Esophagus muscularis mucosa (tissue), 4 donors: ENCODE measurements at regions not wholly inside any gene's neighbourhood (a gene's known extent, or its start where the extent isn't known, plus 50 kb on each side); places are given as distances from the start of the nearest gene placed in this dataset.
"Not testable (repeated sequence)": the region's sequence is repeated elsewhere in the genome, so short reads cannot be mapped to it uniquely, and the experiment has no call there.

Experiments
- DNase-seq: peaks from one replicate; pipeline ENCODE4 v3.0.0-alpha.2; 2017; ENCODE audit errors: extremely low spot score
- H3K27ac ChIP-seq, 4 donors: fragments of 200-600 bp; sonication (generic); replicated peaks in 1 of 4; 1 replicate in 3 of 4; 2 replicates in 1 of 4; pipeline ENCODE4 v1.5.1; 2016 to 2019; ENCODE audit warnings: mild to moderate bottlenecking in 1 of 4
- H3K27me3 ChIP-seq, 4 donors: fragments of 200-600 bp; sonication (generic); one replicate each; pipeline versions ENCODE4 v1.5.1 to v1.6.0; 2016 to 2019
- H3K36me3 ChIP-seq, 4 donors: fragments of 200-600 bp; sonication (generic); one replicate each; pipeline ENCODE4 v1.5.1; 2016 to 2019
- H3K4me1 ChIP-seq, 4 donors: fragments of 200-600 bp; sonication (generic); one replicate each; pipeline ENCODE4 v1.5.1; 2016 to 2019
- H3K4me3 ChIP-seq, 4 donors: fragments of 200-600 bp; sonication (generic); 1 replicate in 2 of 4; 2 replicates in 2 of 4; pipeline ENCODE4 v1.5.1; 2016 to 2019; ENCODE audit warnings: mild to moderate bottlenecking in 4 of 4, moderate library complexity in 1 of 4
- H3K9me3 ChIP-seq, 4 donors: fragments of 200-600 bp; sonication (generic); 1 replicate in 3 of 4; 2 replicates in 1 of 4; pipeline ENCODE4 v1.5.1; 2016 to 2019
- CTCF ChIP-seq, 3 experiments: fragments of 200-600 bp in 2 of 3; fragments of 450-650 bp in 1 of 3; sonication (generic) in 2 of 3; IDR thresholded peaks; one replicate each; pipeline ENCODE4 v1.5.1; 2017 to 2019; ENCODE audit warnings: antibody characterized with exemption in 3 of 3, mild to moderate bottlenecking in 2 of 3, moderate library complexity in 1 of 3
- EP300 ChIP-seq: sonication (generic); formaldehyde crosslinking; IDR thresholded peaks from one replicate; pipeline ENCODE4 v1.6.1; 2017; ENCODE audit warnings: antibody characterized with exemption
- POLR2A ChIP-seq: fragments of 450-650 bp; IDR thresholded peaks from one replicate; pipeline ENCODE4 v1.6.1; 2017; ENCODE audit warnings: antibody characterized with exemption, moderate library complexity, mild to moderate bottlenecking, low read depth
- POLR2AphosphoS5 ChIP-seq, 2 donors: sonication (generic); formaldehyde crosslinking; IDR thresholded peaks; one replicate each; pipeline ENCODE4 v1.6.1; 2017; ENCODE audit warnings: antibody characterized with exemption in 2 of 2
- WGBS: methylation state at CpG from one replicate; pipeline ENCODE4 v1.1.5; 2018; 5-methylcytosine and 5-hydroxymethylcytosine counted together
- intact Hi-C: fragments of 100-400 bp; cut with DNase I; formaldehyde crosslinking; loops from one replicate; pipeline ENCODE4 v1.15.1; 2023

DNA sequence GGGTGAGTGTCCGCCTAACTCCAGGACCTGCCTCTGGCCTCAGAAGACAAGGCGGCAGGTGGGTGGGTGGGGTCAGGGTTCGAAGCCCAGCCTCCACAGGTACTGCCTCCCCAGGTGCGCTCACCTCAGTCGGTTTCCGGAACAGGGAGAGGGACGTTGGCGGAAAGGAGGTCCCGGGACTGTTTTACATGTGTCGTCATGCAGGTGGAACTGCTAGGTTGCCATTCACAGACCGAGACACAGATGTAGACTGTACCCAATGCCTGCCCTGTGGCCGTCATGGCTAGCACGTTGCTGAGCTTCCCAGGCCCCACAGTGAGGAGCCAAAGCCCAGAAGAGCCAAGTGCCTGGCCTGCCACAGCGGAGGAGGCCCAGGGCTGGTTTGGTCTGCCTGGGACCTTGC lies 284.0 kb upstream of the HS6ST1 start:
- no peak overlapping the region for H3K4me3 ChIP-seq
- no peak for DNase-seq
- H3K4me1 ChIP-seq, result no peaks in the 10 kb centered on the region
- TF ChIP-seq POLR2A (no peak), CTCF (IDR thresholded peaks at IDR 0.05) (no peak), EP300 (no peak)
- no peaks in the 10 kb centered on the region for H3K9me3 ChIP-seq
- no peaks in the 10 kb centered on the region for H3K27me3 ChIP-seq
- WGBS, result 88% methylated on average over 13 of the region's 14 CpGs
- intact Hi-C loops, result no loop called here
- H3K36me3 ChIP-seq, result no peaks in the 10 kb centered on the region
- no peak overlapping the region for H3K27ac ChIP-seq

DNA sequence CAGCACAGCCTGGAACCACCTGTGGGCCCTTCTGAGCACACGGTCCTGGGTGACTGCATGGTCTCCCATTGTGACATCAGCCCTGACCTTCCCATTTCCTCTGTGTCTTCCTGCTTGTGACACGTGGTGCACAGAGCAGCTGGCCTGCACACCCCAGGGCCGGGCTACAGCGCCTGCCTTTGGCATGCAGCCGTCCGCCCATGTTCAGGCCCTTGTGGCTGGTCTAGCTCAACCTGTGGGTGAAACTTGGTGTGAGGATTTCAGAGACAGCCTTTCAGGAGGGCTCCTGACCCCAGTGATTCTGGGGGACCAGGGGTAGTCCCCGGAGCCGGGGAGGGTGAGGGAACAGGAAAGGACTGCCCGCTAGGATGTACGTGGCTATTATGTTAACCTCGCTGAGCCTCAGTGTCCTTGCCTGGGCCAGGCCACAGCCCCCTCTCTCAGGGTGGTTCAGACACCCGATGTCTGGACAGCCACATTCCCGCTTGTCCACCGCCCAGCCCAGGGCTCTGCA lies 284.8 kb upstream of the HS6ST1 start:
- Histone ChIP-seq H3K27me3 (no peaks in the 10 kb centered on the region), H3K36me3 (no peaks in the 10 kb centered on the region), H3K4me1 (no peaks in the 10 kb centered on the region), H3K27ac (no peak overlapping the region), H3K9me3 (no peaks in the 10 kb centered on the region), H3K4me3 (no peak overlapping the region)
- WGBS, result 83% methylated on average over 14 of the region's 14 CpGs
- no peak for DNase-seq
- intact Hi-C loops, result no loop called here
- TF ChIP-seq CTCF (IDR thresholded peaks at IDR 0.05), result no peak
- TF ChIP-seq POLR2AphosphoS5 (IDR thresholded peaks at IDR 0.05), result no peak
- no peak for TF ChIP-seq EP300
- no peak for TF ChIP-seq POLR2A

GRCh38 chr2:128604045-128604444 lies 285.4 kb upstream of the HS6ST1 start:
- TF ChIP-seq CTCF (IDR thresholded peaks at IDR 0.05), result no peak
- TF ChIP-seq POLR2AphosphoS5 (IDR thresholded peaks at IDR 0.05), result no peak
- intact Hi-C loops, result no loop called here

DNA sequence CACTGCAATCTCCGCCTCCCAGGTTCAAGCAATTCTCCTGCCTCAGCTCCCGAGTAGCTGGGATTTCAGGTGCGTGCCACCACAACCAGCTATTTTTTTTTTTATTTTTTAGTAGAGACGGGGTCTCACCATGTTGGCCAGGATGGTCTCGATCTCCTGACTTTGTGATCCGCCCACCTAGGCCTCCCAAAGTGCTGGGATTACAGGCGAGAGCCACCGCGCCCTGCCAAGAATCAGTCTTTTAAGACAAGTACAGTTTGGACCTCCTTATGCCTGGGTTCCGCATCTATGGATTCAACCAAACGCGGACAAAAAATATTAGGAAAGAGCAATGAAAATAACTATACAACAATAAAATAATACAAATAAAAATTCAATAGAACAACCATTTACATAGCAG lies 285.9 kb upstream of the HS6ST1 start:
- H3K36me3 ChIP-seq, DNase-seq, H3K9me3 ChIP-seq, H3K27me3 ChIP-seq, H3K27ac ChIP-seq, intact Hi-C loops, H3K4me1 ChIP-seq, H3K4me3 ChIP-seq: not testable (repeated sequence)
- 91% methylated on average over 12 of the region's 12 CpGs for whole genome bisulfite sequencing

More at GRCh38 chr2:128604045-128604444, 285.4 kb upstream of the HS6ST1 start:
- Histone ChIP-seq H3K4me1 (no peaks in the 10 kb centered on the region), H3K4me3 (no peak overlapping the region), H3K36me3 (no peaks in the 10 kb centered on the region), H3K27me3 (no peaks in the 10 kb centered on the region), H3K9me3 (no peaks in the 10 kb centered on the region), H3K27ac (no peak overlapping the region)
- 88% methylated on average over 2 of the region's 2 CpGs for WGBS
- no peak for DNase-seq

DNA sequence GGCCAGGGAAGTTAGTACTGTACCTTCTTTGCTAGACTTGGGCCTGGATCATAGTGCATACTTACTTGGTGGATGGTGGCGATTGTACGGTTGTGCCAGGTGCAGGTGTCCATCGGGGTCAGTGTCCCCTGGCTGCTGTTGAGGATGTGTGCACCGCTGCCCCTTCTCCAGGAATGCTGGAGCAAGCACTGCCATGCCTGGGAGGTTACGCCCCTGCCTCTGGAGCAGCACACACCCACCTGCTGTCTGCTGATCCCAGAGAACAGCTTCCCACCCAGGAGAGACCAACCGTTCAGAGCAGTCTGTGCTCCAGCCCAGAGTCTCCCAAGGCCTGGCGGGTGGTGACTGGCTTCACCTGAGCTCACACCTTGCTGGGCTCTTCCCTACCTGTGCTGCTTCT lies 286.8 kb upstream of the HS6ST1 start:
- Histone ChIP-seq H3K27me3 (no peaks in the 10 kb centered on the region), H3K27ac (no peak overlapping the region), H3K4me1 (no peaks in the 10 kb centered on the region), H3K9me3 (no peaks in the 10 kb centered on the region), H3K4me3 (no peak overlapping the region), H3K36me3 (no peaks in the 10 kb centered on the region)
- TF ChIP-seq EP300 (no peak), CTCF (IDR thresholded peaks at IDR 0.05) (no peak), POLR2A (no peak), POLR2AphosphoS5 (IDR thresholded peaks at IDR 0.05) (no peak)
- no peak for DNase-seq
- intact Hi-C loops, result no loop called here
- WGBS, result 90% methylated on average over 3 of the region's 7 CpGs
